NCI-H1694 treated with DMSO at 0.1 percent for 48 hours (cell line): ENCODE measurements at regions not wholly inside any gene's neighbourhood (a gene's known extent, or its start where the extent isn't known, plus 50 kb on each side); places are given as distances from the start of the nearest gene placed in this dataset.
"Not testable (repeated sequence)": the region's sequence is repeated elsewhere in the genome, so short reads cannot be mapped to it uniquely, and the experiment has no call there.

Source experiments
- DNase-seq: peaks from one replicate; lab custom pipeline; 2025; lab: John Stamatoyannopoulos, UW

- not testable (repeated sequence) for DNase-seq
Observed at GRCh38 chr6:104676679-104677078, 183.0 kb downstream of the HACE1 start.

DNA sequence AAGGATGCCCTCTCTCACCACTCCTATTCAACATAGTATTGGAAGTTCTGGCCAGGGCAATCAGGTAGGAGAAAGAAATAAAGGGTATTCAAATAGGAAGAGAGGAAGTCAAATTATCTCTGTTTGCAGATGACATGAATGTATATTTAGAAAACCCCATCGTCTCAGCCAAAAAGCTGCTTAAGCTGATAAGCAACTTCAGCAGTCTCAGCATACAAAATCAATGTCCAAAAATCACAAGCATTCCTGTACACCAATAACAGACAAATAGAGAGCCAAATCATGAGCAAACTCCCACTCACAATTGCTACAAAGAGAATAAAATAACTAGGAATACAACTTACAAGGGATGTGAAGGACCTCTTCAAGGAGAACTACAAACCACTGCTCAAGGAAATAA is 184.6 kb downstream of the HACE1 start:
- DNase-seq, result not testable (repeated sequence)

GRCh38 chr6:104673078-104673477 is 186.6 kb downstream of the HACE1 start:
- not testable (repeated sequence) for DNase-seq

DNA sequence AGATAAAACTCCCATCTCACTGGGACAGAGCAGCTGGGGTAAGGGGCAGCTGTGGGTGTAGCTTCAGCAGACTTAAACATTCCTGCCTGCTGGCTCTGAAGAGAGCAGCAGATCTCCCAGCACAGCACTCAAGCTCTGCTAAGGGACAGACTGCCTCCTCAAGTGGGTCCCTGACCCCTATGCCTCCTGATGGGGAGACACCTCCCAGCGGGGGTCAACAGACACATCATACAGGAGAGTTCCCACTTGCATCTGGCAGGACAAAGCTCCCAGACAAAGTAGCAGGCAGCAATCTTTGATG is 188.2 kb downstream of the HACE1 start:
- DNase-seq, result not testable (repeated sequence)

- DNase-seq, result not testable (repeated sequence)
Observed at GRCh38 chr6:104670834-104671590, 188.7 kb downstream of the HACE1 start.

- no peak for DNase-seq
Observed at GRCh38 chr6:104669483-104669882, 190.2 kb downstream of the HACE1 start.

- DNase-seq, result no peak
Observed at GRCh38 chr6:104656235-104656634, 203.5 kb downstream of the HACE1 start.

DNA sequence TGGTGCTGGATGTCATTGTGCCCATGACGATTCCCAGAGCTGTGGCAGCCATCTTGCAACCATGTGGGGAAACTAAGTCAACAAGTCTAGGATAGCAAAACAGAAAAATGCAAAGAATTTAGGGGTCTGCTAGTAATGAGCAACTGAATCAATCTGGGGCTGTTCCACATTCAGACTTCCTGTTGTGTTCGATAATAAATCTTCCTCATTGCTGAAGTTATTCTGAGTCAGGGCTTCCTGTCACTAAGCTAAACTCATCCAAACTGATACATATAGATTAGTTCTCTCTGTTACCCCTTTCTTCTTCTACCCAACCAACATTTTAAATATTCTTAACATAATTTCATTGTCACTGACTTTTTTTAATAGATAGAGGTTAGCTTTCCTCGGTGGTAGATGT is 205.9 kb downstream of the HACE1 start:
- no peak for DNase-seq

GRCh38 chr6:104648347-104648746 is 211.4 kb downstream of the HACE1 start:
- no peak for DNase-seq

- DNase-seq, result no peak
Observed at GRCh38 chr6:104644848-104645247, 214.9 kb downstream of the HACE1 start.

DNA sequence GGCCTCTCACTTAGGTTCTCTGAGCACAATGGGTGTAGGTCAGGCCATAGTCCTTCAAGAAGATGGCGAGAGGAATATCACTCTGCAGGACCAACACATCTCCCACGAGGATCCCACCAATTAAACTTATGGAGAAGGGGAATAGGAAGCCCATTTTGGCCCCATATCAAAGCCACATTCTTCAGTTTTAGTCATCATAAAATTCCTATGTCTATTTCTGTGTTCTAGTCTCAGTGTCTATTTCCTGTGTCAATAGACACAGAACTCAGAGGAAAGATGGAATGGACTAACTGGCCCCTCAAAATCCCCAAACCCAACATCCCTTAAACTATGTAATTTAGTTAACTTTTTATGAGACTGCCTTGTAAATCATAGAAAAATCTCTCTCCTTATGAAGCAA is 216.8 kb downstream of the HACE1 start:
- DNase-seq, result no peak

- DNase-seq, result no peak
Observed at GRCh38 chr6:104640761-104641160, 219.0 kb downstream of the HACE1 start.

- no peak for DNase-seq
Observed at GRCh38 chr6:104640150-104640700, 219.5 kb downstream of the HACE1 start.

GRCh38 chr6:104639668-104640067 is 220.1 kb downstream of the HACE1 start:
- no peak for DNase-seq

DNA sequence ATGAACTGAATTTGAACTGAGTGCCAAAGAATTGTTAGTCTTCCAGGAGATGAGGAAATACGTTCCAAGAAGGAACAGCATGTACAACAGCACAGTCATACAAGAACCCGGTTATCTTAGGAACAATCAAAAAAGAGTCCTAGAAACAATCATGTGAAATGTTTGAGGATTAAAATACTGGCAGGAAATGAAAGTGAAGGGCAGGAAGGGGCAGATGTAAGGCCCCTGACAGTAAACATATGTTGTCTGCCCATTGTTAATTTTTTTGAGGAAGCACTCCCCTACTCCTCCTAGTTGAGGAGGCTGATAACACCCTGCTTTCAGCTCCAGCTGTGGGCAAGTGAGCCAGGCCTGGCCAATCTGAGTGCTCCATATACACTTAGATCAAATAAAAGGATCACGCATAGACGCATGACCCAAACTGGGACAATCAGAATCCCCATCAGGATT is 220.9 kb downstream of the HACE1 start:
- no peak for DNase-seq

DNA sequence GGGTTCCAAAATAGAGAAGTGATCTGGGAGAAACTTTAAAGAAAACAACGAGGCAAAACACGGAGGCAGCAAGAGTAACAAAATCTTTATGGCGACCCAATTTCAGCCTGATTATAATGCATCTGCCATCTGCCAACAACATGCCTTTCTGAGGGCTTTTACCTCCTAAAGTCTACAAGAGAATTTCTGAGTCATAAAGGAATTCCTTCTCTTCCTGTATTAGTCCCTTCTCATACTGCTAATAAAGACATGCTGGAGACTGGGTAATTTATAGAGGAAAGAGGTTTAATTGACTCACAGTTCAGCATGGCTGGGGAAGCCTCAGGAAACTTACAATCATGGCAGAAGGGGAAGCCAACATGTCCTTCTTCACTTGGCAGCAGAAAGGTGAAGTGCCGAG is 226.6 kb downstream of the HACE1 start:
- DNase-seq, result no peak

- DNase-seq, result no peak
Observed at GRCh38 chr6:104632588-104632987, 227.1 kb downstream of the HACE1 start.

GRCh38 chr6:104630955-104631354 is 228.8 kb downstream of the HACE1 start:
- no peak for DNase-seq

GRCh38 chr6:104630522-104630921 is 229.2 kb downstream of the HACE1 start:
- no peak for DNase-seq

DNA sequence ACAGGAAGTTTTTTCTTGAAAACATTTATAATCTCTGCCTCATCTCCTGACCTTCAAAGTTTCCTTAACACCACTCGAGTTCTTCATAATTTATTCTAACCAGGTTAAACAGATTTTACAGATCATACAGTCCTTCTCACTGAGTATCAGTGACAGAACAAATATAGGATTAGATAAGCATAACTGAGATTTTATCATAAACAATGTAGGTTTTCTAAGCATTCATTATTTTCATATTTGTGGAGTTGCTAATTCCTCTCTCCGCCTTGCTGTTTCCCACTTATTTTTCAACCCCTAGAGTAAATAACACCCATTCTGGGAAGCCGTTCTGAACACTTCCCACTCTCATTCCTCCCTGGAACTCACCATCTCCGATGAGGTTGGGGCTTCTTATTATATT is 229.9 kb downstream of the HACE1 start:
- no peak for DNase-seq

DNA sequence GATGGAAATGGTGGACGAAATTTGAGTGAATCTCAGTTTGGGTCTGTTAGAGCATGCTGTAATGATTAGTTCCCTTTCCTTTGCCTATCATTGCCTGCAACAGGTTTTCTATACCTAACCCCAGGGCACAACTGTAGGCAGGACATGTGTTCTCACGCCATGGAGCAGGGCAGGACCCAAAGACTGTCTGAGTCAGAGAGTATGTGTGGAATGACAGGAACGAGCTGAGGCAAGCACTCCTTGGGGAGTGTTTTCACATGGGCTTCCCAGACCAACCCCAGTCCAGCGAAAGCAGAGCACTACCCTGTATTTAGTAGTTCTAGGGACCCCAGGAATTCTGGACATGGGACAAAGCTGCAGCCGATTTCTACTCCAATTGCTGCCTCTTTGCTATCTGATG is 234.2 kb downstream of the HACE1 start:
- no peak for DNase-seq

DNA sequence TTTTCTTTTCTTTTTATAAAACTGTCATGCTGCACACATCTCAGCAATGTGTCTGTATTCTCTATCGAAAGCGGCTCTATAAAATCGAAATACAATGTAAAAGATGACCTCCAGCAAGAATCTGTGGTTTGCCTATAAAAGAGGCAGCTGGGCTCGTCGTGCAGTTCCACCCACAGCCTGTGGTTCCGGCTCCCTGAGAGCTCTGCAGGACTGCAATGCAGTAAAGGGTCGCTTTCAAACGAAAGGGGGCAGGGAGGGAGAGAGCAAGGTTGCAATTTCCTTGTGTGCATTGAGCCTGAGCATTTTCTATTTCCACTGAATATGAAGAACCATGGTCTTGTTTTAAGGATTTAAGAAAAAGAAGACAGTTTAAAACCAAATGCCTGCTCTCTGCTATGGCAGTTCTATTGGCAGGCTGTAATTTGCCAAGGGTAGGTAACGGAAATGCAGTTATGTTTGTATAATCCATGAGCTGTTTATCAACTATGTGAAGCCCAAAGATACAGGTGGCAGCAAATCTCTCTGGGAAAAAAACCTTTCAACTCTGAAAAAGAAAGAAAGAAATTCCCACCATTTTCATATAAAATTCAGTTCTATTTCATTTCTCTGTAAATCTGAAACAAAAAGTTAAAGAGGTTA is 236.5 kb downstream of the HACE1 start:
- DNase-seq, result no peak

- no peak for DNase-seq
Observed at GRCh38 chr6:104621396-104621795, 238.3 kb downstream of the HACE1 start.

- no peak for DNase-seq
Observed at GRCh38 chr6:104617591-104617990, 242.1 kb downstream of the HACE1 start.
